Stomach (tissue), 4 donors: ENCODE measurements at regions not wholly inside any gene's neighbourhood (a gene's known extent, or its start where the extent isn't known, plus 50 kb on each side); places are given as distances from the start of the nearest gene placed in this dataset.

ENCODE experiments used
- POLR2AphosphoS5 ChIP-seq, 3 donors: sonication (generic); formaldehyde crosslinking; IDR thresholded peaks; one replicate each; pipeline ENCODE4 v1.6.1; 2016; ENCODE audit warnings: antibody characterized with exemption in 3 of 3
- TF ChIP-seq, protein P1 (sequence below), 7 experiments: fragments of 450-650 bp in 4 of 7; fragments of 200-600 bp in 3 of 7; sonication (generic) in 3 of 7; IDR thresholded peaks; one replicate each; pipeline ENCODE4 v1.5.1; 2016 to 2019; ENCODE audit warnings: antibody characterized with exemption in 7 of 7, control low read depth in 2 of 7, mild to moderate bottlenecking in 1 of 7

GRCh38 chr4:63361066-63361465 is 1048.2 kb downstream of the TECRL start:
- TF ChIP-seq, protein P1, sequence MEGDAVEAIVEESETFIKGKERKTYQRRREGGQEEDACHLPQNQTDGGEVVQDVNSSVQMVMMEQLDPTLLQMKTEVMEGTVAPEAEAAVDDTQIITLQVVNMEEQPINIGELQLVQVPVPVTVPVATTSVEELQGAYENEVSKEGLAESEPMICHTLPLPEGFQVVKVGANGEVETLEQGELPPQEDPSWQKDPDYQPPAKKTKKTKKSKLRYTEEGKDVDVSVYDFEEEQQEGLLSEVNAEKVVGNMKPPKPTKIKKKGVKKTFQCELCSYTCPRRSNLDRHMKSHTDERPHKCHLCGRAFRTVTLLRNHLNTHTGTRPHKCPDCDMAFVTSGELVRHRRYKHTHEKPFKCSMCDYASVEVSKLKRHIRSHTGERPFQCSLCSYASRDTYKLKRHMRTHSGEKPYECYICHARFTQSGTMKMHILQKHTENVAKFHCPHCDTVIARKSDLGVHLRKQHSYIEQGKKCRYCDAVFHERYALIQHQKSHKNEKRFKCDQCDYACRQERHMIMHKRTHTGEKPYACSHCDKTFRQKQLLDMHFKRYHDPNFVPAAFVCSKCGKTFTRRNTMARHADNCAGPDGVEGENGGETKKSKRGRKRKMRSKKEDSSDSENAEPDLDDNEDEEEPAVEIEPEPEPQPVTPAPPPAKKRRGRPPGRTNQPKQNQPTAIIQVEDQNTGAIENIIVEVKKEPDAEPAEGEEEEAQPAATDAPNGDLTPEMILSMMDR (IDR thresholded peaks at IDR 0.05): no peak
- no peak for TF ChIP-seq POLR2AphosphoS5 (IDR thresholded peaks at IDR 0.05)
